Immature natural killer cell (primary cell): ENCODE measurements at regions not wholly inside any gene's neighbourhood (a gene's known extent, or its start where the extent isn't known, plus 50 kb on each side); places are given as distances from the start of the nearest gene placed in this dataset.
"Not testable (repeated sequence)": the region's sequence is repeated elsewhere in the genome, so short reads cannot be mapped to it uniquely, and the experiment has no call there.

Source experiments
- DNase-seq, 3 donors: peaks; one replicate each; pipeline ENCODE4 v3.0.0; 2022; ENCODE audit warnings: mixed read lengths in 1 of 3
- H3K27ac Mint-ChIP-seq, 6 donors: one replicate each; pipeline ENCODE4 v1.8.0; 2020; ENCODE audit warnings: mixed read lengths in 6 of 6, mild to moderate bottlenecking in 5 of 6, inconsistent platforms in 4 of 6, moderate library complexity in 3 of 6
- H3K27me3 Mint-ChIP-seq, 3 donors: one replicate each; pipeline ENCODE4 v1.8.0; 2020 to 2021; ENCODE audit warnings: low read depth in 3 of 3, mild to moderate bottlenecking in 3 of 3, mixed read lengths in 3 of 3, moderate library complexity in 3 of 3, inconsistent platforms in 1 of 3
- H3K36me3 Mint-ChIP-seq, 3 donors: one replicate each; pipeline ENCODE4 v1.8.0; 2020; ENCODE audit warnings: mixed read lengths in 3 of 3, inconsistent platforms in 2 of 3, mild to moderate bottlenecking in 2 of 3
- H3K4me1 Mint-ChIP-seq, 2 donors: one replicate each; pipeline ENCODE4 v1.8.0; 2020; ENCODE audit warnings: inconsistent platforms in 2 of 2, mild to moderate bottlenecking in 2 of 2, mixed read lengths in 2 of 2, moderate library complexity in 1 of 2
- H3K4me3 Mint-ChIP-seq, 5 donors: one replicate each; pipeline ENCODE4 v1.8.0; 2020; ENCODE audit warnings: mild to moderate bottlenecking in 5 of 5, mixed read lengths in 5 of 5, inconsistent platforms in 3 of 5, moderate library complexity in 3 of 5
- H3K9me3 Mint-ChIP-seq, 6 donors: one replicate each; pipeline ENCODE4 v1.8.0; 2020; ENCODE audit warnings: mild to moderate bottlenecking in 6 of 6, mixed read lengths in 6 of 6, inconsistent platforms in 4 of 6, moderate library complexity in 3 of 6

DNA sequence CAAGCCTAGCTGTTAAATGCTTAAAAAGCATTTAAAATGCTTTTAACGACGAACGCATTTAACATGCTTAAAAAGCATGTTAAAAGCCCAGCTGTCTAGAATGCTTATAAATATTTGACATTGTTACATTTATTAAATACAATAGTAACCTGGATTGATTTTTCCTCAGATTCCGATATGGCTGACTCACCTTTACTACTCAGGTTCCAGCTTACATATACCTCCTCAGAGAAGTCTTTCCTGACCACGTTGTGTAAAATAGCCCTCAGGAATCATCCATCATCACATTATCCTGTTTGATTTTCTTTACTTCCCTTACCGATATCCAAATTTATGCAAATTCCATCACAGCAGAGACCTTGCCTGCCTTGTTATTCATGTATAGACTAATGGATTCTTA, 51.4 kb downstream of the SLC41A2 start:
- H3K36me3 Mint-ChIP-seq, result no peaks in the 10 kb centered on the region
- H3K4me3 Mint-ChIP-seq, result no peak overlapping the region
- no peak for DNase-seq
- no peak overlapping the region for H3K27ac Mint-ChIP-seq
- H3K9me3 Mint-ChIP-seq, result peaks cover 0 to 2% (median 0%) of the 10 kb centered on the region in 6 donors
- H3K4me1 Mint-ChIP-seq, result no peaks in the 10 kb centered on the region
- H3K27me3 Mint-ChIP-seq, result peaks cover 0 to 3% (median 0%) of the 10 kb centered on the region in 3 donors

DNA sequence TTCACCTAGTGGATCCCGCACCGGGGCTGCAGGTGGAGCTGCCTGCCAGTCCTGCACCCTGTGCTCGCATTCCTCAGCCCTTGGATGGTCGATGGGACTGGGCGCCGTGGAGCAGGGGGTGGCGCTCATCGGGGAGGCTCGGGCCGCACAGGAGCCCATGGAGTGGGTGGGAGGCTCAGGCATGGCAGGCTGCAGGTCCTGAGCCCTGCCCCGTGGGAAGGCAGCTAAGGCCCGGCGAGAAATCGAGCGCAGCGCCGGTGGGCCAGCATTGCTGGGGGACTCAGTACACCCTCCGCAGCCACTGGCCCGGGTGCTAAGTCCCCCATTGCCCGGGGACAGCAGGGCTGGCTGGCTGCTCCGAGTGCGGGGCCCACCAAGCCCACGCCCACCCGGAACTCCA, 52.6 kb downstream of the SLC41A2 start:
- H3K4me1 Mint-ChIP-seq, DNase-seq, H3K27ac Mint-ChIP-seq, H3K27me3 Mint-ChIP-seq, H3K4me3 Mint-ChIP-seq, H3K9me3 Mint-ChIP-seq, H3K36me3 Mint-ChIP-seq: not testable (repeated sequence)

DNA sequence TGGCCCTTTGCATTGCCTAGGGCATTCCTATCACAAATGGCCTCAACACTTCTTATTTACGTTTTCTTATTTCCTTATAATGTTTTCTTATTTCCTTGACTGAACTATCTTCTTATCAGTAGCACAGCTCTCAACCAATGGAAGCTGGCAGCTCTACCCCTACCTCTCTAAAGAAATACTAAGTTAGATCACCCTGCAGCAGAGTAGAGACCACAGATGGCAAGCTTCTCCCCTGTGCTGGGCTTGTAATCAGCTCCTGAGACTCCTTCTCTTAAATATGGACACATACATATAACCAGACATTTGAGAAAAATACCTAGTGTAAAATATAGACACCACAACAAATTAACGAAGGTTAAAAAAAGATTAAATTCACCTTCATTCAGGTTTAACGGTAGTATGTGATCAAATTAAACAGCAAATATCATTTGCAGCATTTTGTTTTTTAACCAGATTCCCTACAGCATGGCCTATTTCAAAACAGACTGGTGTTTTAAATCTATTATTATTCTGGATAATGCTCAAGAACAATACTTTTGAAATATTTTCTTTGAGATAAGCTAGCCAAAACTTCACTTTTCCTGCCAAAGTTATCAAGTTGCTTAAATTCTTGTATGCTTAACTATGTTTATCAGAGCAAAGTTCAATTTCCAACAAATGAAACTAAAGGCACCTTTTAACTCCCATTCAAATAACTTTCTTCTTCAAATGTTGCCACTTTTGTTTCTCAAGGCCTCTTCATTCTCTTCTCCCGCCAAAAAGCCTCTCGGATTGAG, 54.3 kb downstream of the SLC41A2 start:
- Mint-ChIP-seq H3K4me1 (no peaks in the 10 kb centered on the region), H3K36me3 (peaks cover 0 to 12% (median 0%) of the 10 kb centered on the region in 3 donors), H3K27me3 (peaks cover 0 to 3% (median 0%) of the 10 kb centered on the region in 3 donors), H3K4me3 (no peak overlapping the region), H3K9me3 (peaks cover 0 to 5% (median 1%) of the 10 kb centered on the region in 6 donors), H3K27ac (no peak overlapping the region)
- DNase-seq, result no peak

DNA sequence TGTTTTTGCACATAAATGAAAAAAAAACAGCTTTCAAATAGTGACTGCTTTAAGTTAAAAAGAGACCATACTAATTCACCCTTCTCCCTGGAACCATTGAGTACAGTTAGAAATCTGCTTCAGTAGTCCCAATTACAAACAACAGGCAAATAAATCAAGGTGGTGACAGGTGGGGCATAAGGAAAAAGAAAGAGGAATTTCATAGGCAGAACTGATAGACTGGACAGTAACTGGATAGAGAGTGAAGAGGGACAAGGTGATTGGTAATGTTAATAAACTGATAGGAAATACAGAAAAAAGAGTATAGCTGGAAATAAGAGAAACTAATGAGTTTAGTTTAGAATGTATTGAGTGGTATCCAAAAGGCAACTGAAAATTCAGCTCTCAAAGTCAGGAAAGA, 56.0 kb downstream of the SLC41A2 start:
- Mint-ChIP-seq H3K27ac (no peak overlapping the region), H3K36me3 (peaks cover 0 to 16% (median 0%) of the 10 kb centered on the region in 3 donors), H3K4me3 (no peak overlapping the region), H3K27me3 (peaks cover 0 to 3% (median 0%) of the 10 kb centered on the region in 3 donors), H3K4me1 (no peaks in the 10 kb centered on the region), H3K9me3 (peaks cover 0 to 5% (median 2%) of the 10 kb centered on the region in 6 donors)
- no peak for DNase-seq

DNA sequence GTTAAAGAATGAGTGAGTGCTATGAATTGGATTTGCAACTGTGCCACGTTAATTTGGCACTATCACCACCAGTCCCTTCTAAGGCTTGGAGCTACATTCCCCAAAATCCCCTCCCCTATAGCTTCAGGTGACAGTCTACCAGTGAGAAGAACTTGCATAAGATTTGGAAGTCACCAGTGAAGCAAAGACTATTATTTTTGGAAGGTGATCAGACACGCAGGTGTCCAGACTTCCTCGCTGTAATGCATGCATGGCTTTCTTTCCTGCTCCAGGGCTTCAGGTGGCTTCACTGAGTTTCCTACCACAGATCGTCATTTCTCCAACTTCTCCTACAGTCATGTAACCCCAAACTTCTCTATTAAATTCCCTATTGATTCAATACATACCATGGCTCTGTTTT, 61.4 kb downstream of the SLC41A2 start:
- DNase-seq, result no peak
- Mint-ChIP-seq H3K27me3 (peaks cover 0 to 3% (median 0%) of the 10 kb centered on the region in 3 donors), H3K36me3 (peaks cover 0 to 16% (median 0%) of the 10 kb centered on the region in 3 donors)

DNA sequence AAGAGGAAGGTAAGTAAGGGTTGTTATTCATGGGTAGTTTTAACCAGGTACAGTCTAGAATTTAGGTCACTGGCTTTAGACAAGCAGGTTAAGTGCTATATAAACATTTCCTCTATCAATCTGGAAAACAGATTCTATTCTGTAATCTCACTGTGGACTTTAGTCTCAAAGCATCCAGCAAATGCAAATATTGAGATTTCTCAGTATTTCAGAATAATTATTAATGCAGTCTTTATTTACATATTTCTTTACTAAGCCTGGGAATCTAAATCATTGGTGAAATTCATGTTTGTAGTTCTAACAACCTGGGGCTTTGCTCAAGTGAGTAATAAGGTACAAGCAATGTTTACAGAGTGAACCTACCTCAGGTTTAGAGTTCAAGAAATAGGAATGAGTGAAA, 61.9 kb downstream of the SLC41A2 start:
- Mint-ChIP-seq H3K4me1 (no peaks in the 10 kb centered on the region), H3K36me3 (peaks cover 0 to 16% (median 0%) of the 10 kb centered on the region in 3 donors), H3K27ac (no peak overlapping the region), H3K27me3 (peaks cover 0 to 3% (median 0%) of the 10 kb centered on the region in 3 donors), H3K4me3 (no peak overlapping the region), H3K9me3 (peaks cover 0 to 5% (median 1%) of the 10 kb centered on the region in 6 donors)
- DNase-seq, result no peak

More for the DNA sequence above, 61.4 kb downstream of the SLC41A2 start:
- Mint-ChIP-seq H3K9me3 (peaks cover 0 to 5% (median 1%) of the 10 kb centered on the region in 6 donors), H3K4me1 (no peaks in the 10 kb centered on the region), H3K4me3 (no peak overlapping the region), H3K27ac (no peak overlapping the region)

DNA sequence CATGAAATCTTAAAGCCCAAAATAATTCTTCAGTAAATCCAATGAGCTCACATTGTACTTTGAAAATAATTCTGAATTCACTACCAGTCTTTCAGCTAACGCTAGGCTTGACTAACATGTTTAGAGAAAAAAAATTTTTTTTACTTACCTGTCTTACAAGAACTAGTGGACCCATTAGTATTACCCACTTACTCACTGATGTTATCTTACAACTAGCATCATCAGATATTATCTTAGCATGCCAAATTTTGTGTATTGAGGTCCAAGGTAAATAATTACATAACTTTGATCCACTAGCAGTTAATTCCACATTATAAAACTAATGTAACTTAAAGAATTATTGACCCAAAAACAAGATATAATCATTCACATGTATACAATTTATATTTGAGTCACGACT, 62.7 kb downstream of the SLC41A2 start:
- peaks cover 0 to 3% (median 0%) of the 10 kb centered on the region in 3 donors for H3K27me3 Mint-ChIP-seq
- H3K4me1 Mint-ChIP-seq, result no peaks in the 10 kb centered on the region
- H3K4me3 Mint-ChIP-seq, result no peak overlapping the region
- no peak overlapping the region for H3K27ac Mint-ChIP-seq
- H3K9me3 Mint-ChIP-seq, result peaks cover 0 to 5% (median 1%) of the 10 kb centered on the region in 6 donors
- no peak for DNase-seq
- peaks cover 0 to 16% (median 0%) of the 10 kb centered on the region in 3 donors for H3K36me3 Mint-ChIP-seq

DNA sequence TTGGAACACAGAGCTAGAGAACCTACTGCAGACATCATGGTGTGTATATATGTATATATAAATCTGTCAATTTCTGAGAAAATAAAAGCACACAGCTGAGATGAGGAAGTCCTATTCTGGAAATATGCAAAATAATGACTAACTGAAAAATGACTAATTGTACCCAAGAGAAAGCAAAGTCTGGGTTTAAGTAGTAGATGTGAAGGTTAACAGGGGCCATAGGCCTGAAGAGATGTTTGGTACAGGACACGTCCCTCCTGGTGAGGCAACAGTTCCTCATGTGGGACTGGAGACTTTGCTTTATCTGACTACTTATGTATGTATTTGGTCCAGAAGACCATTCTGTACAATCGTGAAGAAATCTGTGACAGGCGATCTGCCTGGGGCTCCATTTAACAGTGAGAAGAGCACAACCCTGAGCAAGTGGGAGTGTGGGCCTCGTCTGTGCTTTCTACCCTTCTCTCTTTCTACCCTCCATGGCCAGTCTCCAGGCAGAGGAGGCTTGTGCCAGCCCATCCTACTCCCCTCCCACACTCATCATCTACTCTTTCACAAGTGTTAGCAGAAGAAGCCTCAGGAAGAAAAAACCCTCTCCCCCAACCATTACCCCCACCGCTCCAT, 67.5 kb downstream of the SLC41A2 start:
- no peak for DNase-seq
- no peaks in the 10 kb centered on the region for H3K4me1 Mint-ChIP-seq
- no peak overlapping the region for H3K4me3 Mint-ChIP-seq
- peaks cover 0 to 5% (median 0%) of the 10 kb centered on the region in 3 donors for H3K27me3 Mint-ChIP-seq
- no peaks in the 10 kb centered on the region for H3K9me3 Mint-ChIP-seq
- H3K27ac Mint-ChIP-seq, result no peak overlapping the region
- H3K36me3 Mint-ChIP-seq, result no peaks in the 10 kb centered on the region

DNA sequence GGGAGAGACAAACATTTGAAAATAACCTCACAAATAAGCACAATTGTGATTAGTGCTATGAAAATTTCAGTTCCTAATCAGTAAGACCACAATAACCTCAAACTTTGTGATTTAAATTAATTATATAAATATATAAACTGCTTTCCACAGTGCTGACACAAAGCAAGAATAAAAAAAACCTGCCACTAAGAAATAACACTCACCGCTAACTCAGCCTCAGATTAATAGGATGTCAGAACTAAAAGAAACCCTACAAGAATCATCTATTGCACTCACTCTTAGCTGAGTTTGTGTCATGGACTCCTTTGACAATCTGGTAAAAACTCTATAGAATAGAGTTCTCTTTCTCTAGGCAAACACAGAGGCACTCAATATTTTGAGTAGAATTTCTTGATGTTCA, 68.4 kb downstream of the SLC41A2 start:
- peaks cover 0 to 5% (median 0%) of the 10 kb centered on the region in 3 donors for H3K27me3 Mint-ChIP-seq
- no peaks in the 10 kb centered on the region for H3K9me3 Mint-ChIP-seq
- no peak overlapping the region for H3K27ac Mint-ChIP-seq
- no peak overlapping the region for H3K4me3 Mint-ChIP-seq
- DNase-seq, result no peak
- H3K36me3 Mint-ChIP-seq, result no peaks in the 10 kb centered on the region
- no peaks in the 10 kb centered on the region for H3K4me1 Mint-ChIP-seq

DNA sequence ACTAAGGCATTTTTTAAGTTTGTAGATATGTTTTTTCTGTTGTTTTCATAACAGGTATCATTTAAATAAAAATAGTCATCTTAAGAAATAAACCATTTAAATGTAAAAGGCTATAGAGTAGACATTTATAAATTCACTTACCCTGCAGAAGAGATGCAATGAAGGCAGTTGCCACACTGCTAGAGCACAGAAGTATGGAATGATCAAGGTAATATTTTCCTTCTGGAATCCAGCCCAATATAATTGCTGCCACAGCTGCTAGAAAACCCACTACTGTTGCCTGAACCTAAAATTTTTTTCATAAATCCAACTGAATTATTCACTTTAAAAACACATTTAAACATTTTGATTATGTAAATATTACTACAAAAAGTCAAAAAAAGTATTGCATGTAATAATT, 69.2 kb downstream of the SLC41A2 start:
- no peak overlapping the region for H3K4me3 Mint-ChIP-seq
- peaks cover 0 to 5% (median 0%) of the 10 kb centered on the region in 3 donors for H3K27me3 Mint-ChIP-seq
- no peaks in the 10 kb centered on the region for H3K9me3 Mint-ChIP-seq
- no peaks in the 10 kb centered on the region for H3K36me3 Mint-ChIP-seq
- H3K4me1 Mint-ChIP-seq, result no peaks in the 10 kb centered on the region
- no peak overlapping the region for H3K27ac Mint-ChIP-seq
- DNase-seq, result no peak

DNA sequence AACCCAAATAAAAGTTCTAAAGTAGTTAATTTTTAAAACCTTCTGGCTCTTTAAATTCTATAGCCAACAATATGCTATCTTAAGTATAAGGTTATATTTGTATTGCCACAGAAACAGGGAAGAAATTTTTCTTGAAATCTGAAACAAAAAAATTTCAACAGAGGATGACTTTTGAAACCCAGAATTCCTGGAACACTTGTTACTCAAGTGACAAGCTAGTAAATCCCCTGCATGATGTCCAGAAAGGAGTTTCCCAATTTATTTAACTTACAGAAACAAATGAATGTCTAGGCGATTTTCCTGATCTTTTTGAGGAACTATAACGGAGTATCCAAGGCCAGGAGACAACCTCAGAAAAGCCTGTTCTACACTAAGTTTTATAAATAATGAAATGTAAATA, 69.6 kb downstream of the SLC41A2 start:
- H3K4me1 Mint-ChIP-seq, result no peaks in the 10 kb centered on the region

DNA sequence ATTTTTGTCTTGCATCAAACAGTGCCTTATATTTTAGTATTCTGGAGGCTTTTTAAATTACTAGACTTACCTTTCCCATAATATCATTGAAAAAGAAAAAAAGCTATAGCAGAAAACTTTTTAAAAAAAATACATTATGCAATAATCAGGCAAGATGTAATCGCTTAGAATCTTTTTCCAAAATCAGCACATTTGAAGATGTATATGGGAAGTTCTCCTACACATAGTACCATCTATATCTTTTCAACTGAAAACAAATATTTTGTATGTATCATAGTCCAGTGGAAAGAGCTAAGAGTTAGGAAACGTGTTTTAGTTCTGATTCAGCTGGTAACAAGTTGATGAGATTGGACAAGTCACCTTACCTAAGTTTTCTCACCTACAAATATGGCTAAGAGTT, 70.6 kb downstream of the SLC41A2 start:
- no peaks in the 10 kb centered on the region for H3K4me1 Mint-ChIP-seq
- H3K9me3 Mint-ChIP-seq, result peaks cover 0 to 2% (median 0%) of the 10 kb centered on the region in 6 donors
- H3K4me3 Mint-ChIP-seq, result no peak overlapping the region
- peaks cover 0 to 3% (median 0%) of the 10 kb centered on the region in 3 donors for H3K36me3 Mint-ChIP-seq
- no peak overlapping the region for H3K27ac Mint-ChIP-seq
- H3K27me3 Mint-ChIP-seq, result peaks cover 0 to 3% (median 0%) of the 10 kb centered on the region in 3 donors
- DNase-seq, result no peak

More for the DNA sequence above, 69.6 kb downstream of the SLC41A2 start:
- Mint-ChIP-seq H3K9me3 (no peaks in the 10 kb centered on the region), H3K27me3 (peaks cover 0 to 5% (median 0%) of the 10 kb centered on the region in 3 donors), H3K36me3 (no peaks in the 10 kb centered on the region), H3K27ac (no peak overlapping the region), H3K4me3 (no peak overlapping the region)
- no peak for DNase-seq

DNA sequence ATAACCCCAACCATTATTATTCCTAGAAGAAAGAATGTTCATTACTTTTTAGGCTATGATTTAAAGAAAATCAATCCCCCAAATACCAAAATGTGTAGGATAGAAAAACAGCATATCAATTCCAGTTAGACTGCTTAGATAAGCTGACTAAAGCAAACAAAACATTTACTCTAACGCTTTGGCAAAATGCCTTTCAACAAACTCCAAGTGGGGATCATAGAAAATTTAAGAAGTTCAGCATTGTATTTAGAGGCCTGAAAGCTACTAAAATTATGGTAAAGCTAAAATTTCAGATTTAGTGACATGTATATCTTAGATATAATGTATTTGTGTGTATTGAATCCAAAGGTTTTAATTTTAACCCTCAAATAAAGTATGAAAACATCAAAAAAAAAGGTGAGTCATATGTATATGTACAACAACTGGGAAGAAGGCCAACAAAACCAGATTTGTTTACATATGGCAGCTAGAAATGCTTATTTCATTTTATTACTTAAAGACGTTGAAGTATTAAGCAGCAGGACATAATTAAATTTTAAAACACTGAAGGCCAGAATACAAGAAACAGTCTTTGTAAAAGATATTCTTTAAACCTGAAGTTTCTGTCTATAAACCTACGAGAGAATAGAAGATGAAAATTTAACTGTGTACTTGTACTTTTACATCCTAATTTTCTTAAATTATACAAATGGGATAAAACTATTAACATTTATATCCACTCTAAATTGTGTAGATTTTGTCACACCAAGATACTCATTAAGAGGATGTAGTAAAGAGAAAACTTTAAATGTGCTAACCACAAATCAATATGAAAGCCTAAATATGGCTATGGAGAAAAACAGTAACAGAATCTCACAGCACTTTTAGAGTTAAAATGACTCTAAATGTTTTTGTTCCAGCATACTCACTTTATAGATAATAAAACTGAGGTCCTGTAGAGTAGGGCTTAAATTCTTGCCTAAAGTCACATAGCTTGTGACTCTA, 71.4 kb downstream of the SLC41A2 start:
- Mint-ChIP-seq H3K4me3 (no peak overlapping the region), H3K27me3 (peaks cover 0 to 2% (median 2%) of the 10 kb centered on the region in 3 donors), H3K36me3 (peaks cover 0 to 3% (median 0%) of the 10 kb centered on the region in 3 donors), H3K27ac (no peak overlapping the region), H3K9me3 (peaks cover 0 to 2% (median 0%) of the 10 kb centered on the region in 6 donors), H3K4me1 (no peaks in the 10 kb centered on the region)
- no peak for DNase-seq
